ENCODE measurements at regions not wholly inside any gene's neighbourhood (a gene's known extent, or its start where the extent isn't known, plus 50 kb on each side); places are given as distances from the start of the nearest gene placed in this dataset.

- TF ChIP-seq ZNF197 (CRISPR knock-in tag; IDR thresholded peaks at IDR 0.05; ENCODE audit: low read depth) (no peak), ZKSCAN3 (CRISPR knock-in tag; IDR thresholded peaks at IDR 0.05) (no peak), CBX5 (IDR thresholded peaks at IDR 0.05; ENCODE audit: borderline replicate concordance, low read depth) (no peak), MYNN (IDR thresholded peaks at IDR 0.05) (no peak), MYNN (CRISPR knock-in tag; IDR thresholded peaks at IDR 0.05) (no peak), TRIM24 (IDR thresholded peaks at IDR 0.05) (no peak), C11orf30 (IDR thresholded peaks at IDR 0.05; ENCODE audit: low read depth) (no peak), REST (IDR thresholded peaks at IDR 0.05; ENCODE audit: borderline replicate concordance) (no peak), REST (CRISPR knock-in tag; IDR thresholded peaks at IDR 0.05; ENCODE audit: low read depth) (no peak)
These were observed 88.2 kb upstream of the MVB12B start for GRCh38 chr9:126238415-126238814.

More at GRCh38 chr9:126238415-126238814, 88.2 kb upstream of the MVB12B start:
- H2AFZ ChIP-seq (ENCODE audit: low read depth, low read length) = no peak overlapping the region
- H3K9me3 ChIP-seq (replicated peaks; ENCODE audit: control insufficient read depth, insufficient read depth, low read depth, low read length) = no peaks in the 10 kb centered on the region
- no peak overlapping the region for H3K27ac ChIP-seq (ENCODE audit: extremely low read depth, low read depth, low read length)
- H3K4me2 ChIP-seq (ENCODE audit: insufficient read depth, low read length) = no peak overlapping the region
- in situ Hi-C loops (cut with MboI) = no loop called here
- no peak for FAIRE-seq
- CTCF ChIA-PET (ENCODE audit: low intra/inter-chr PET ratio) = no interaction called here
- H3K4me1 ChIP-seq (replicated peaks in 1 of 2; ENCODE audit: control insufficient read depth in 2 of 2, insufficient read depth in 2 of 2, low read length in 2 of 2) = no peaks in the 10 kb centered on the region
- DNase-seq (ENCODE audit: extremely low read depth in 1 of 4, low spot score in 3 of 4) = no peak
- POLR2A ChIA-PET = no interaction called here
- intact Hi-C loops (cut with micrococcal nuclease) = no loop called here
- no peaks in the 10 kb centered on the region for H3K36me3 ChIP-seq (ENCODE audit: control insufficient read depth, insufficient read depth, low read length)
- peaks cover 11 to 32% of the 10 kb centered on the region in 2 experiments; a peak in 3 of 5 replicates for H3K27me3 ChIP-seq (ENCODE audit: control insufficient read depth in 2 of 2, insufficient read depth in 2 of 2, low read length in 2 of 2)
- 0% methylated on average over 2 of the region's 2 CpGs for WGBS (ENCODE audit: insufficient coverage, low coverage, missing lambda C conversion rate)
- ATAC-seq = no peak
- H3K9me1 ChIP-seq (ENCODE audit: control insufficient read depth, insufficient read depth, low read length) = no peaks in the 10 kb centered on the region
- no peak overlapping the region for H3K9ac ChIP-seq (ENCODE audit: insufficient read depth in 1 of 2, low read depth in 2 of 2, low read length in 2 of 2)
- H3K79me2 ChIP-seq (ENCODE audit: control insufficient read depth, insufficient read depth, low read length) = no peaks in the 10 kb centered on the region
- H4K20me1 ChIP-seq (replicated peaks; ENCODE audit: control insufficient read depth, insufficient read depth, low read length) = no peaks in the 10 kb centered on the region
- no TSS peak for BruUV-seq (replicated peaks)
- H3K4me3 ChIP-seq = no peak overlapping the region

Data from K562 (cell line).